ENCODE measurements at regions not wholly inside any gene's neighbourhood (a gene's known extent, or its start where the extent isn't known, plus 50 kb on each side); places are given as distances from the start of the nearest gene placed in this dataset.

DNA sequence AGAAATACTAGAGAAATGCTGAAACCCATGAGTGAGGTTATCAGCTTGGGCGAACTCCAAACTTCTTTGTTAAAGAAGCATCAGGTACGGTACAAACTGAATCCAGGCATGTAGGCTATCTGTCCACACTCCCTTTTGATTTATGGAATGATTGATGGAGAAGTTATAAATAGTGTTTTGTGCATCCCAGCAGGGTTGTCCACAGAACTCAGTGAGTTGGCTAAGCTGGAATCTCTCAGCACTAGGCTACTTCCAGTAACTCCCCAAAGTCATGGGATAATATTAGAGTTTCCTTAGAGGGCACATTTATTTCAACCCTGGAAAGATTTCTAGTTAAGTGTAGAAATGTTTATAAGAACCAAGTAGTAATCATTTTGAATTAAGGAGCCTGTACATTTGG lies 186.2 kb upstream of the CRBN start:
- TF ChIP-seq, protein P1, sequence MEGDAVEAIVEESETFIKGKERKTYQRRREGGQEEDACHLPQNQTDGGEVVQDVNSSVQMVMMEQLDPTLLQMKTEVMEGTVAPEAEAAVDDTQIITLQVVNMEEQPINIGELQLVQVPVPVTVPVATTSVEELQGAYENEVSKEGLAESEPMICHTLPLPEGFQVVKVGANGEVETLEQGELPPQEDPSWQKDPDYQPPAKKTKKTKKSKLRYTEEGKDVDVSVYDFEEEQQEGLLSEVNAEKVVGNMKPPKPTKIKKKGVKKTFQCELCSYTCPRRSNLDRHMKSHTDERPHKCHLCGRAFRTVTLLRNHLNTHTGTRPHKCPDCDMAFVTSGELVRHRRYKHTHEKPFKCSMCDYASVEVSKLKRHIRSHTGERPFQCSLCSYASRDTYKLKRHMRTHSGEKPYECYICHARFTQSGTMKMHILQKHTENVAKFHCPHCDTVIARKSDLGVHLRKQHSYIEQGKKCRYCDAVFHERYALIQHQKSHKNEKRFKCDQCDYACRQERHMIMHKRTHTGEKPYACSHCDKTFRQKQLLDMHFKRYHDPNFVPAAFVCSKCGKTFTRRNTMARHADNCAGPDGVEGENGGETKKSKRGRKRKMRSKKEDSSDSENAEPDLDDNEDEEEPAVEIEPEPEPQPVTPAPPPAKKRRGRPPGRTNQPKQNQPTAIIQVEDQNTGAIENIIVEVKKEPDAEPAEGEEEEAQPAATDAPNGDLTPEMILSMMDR (conservative IDR thresholded peaks at IDR 0.05), result no peak
- no peak for TF ChIP-seq EZH2 (IDR thresholded peaks at IDR 0.05; ENCODE audit: low read depth)

Data from PC-9 (cell line).